Keratinocyte (primary cell): ENCODE measurements at regions not wholly inside any gene's neighbourhood (a gene's known extent, or its start where the extent isn't known, plus 50 kb on each side); places are given as distances from the start of the nearest gene placed in this dataset.

Experiments
- CTCF ChIP-seq, 3 experiments: IDR thresholded peaks in 1 of 3; conservative IDR thresholded peaks in 1 of 3; optimal IDR thresholded peaks in 1 of 3; 2 replicates in 2 of 3; 3 replicates in 1 of 3; pipeline versions ENCODE3 to v1.5.1; 2011; ENCODE audit warnings: low read length in 3 of 3, mild to moderate bottlenecking in 3 of 3, moderate library complexity in 2 of 3, control low read depth in 1 of 3, inconsistent platforms in 1 of 3; ENCODE audit not compliant: insufficient read depth in 2 of 3; ENCODE audit errors: extremely low read depth in 1 of 3
- EZH2 ChIP-seq: IDR thresholded peaks from one replicate; pipeline ENCODE4 v1.6.1; 2012; ENCODE audit warnings: inconsistent platforms, mild to moderate bottlenecking, low read length, moderate library complexity

- no peak for TF ChIP-seq CTCF (optimal IDR thresholded peaks at IDR 0.05 in 1 of 3, IDR thresholded peaks at IDR 0.05 in 1 of 3, conservative IDR thresholded peaks at IDR 0.05 in 1 of 3; ENCODE audit: extremely low read depth in 1 of 3, insufficient read depth in 2 of 3, low read length in 3 of 3)
- TF ChIP-seq EZH2, result no peak
These were observed 88.0 kb upstream of the IQSEC1 start for GRCh38 chr3:13161021-13161759.
